Pulmonary artery endothelial cell (primary cell): ENCODE measurements at regions not wholly inside any gene's neighbourhood (a gene's known extent, or its start where the extent isn't known, plus 50 kb on each side); places are given as distances from the start of the nearest gene placed in this dataset.
"Not testable (repeated sequence)": the region's sequence is repeated elsewhere in the genome, so short reads cannot be mapped to it uniquely, and the experiment has no call there.

Experiments used
- DNase-seq: peaks from one replicate; pipeline ENCODE4 v3.0.0-alpha.2; 2011; ENCODE audit warnings: low read depth, low spot score

DNA sequence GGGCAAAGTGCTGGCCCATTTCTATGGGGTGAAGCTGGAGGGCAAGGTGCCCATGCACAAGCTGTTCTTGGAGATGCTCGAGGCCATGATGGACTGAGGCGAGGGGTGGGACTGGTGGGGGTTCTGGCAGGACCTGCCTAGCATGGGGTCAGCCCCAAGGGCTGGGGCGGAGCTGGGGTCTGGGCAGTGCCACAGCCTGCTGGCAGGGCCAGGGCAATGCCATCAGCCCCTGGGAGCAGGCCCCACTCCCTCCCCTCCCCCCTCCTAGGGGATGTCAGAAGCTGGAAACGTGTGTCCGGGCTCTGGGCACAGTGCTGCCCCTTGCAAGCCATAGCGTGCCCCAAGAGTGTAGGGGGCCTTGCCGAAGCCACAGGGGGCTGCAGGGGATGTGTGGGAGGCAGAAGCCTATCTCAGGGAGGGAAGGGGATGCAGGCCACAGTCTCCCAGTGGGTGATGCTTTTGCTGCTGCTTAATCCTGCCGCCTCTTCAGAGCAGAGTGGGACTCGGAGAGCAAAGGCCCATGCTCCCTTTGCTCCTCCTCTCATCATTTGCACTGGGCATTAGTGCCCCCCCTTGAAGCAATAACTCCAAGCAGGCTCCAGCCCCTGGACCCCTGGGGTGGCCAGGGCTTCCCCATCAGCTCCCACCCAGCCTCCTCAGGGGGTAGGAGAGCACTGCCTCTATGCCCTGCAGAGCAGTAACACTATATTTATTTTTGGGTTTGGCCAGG lies 85.2 kb downstream of the MRPL57 start:
- not testable (repeated sequence) for DNase-seq

DNA sequence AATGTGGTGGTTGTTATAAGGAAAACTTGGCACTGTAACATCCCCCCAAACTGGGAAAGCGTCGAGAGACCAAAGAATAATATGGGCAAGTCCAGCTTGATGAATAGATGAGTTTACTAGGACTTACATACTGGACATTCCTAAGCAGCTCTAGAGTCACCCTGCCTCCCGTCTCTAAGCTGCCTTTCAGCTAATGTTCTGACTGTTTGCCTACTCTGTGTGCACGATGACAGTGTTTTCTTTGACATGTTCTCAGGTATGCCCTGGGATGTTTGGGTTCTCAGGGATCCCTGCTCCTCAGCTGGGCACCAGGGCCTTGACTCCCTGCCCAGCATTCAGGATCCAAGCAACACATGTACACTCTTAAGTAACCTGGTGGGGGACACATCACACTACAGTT lies 87.5 kb downstream of the MRPL57 start:
- DNase-seq = not testable (repeated sequence)

DNA sequence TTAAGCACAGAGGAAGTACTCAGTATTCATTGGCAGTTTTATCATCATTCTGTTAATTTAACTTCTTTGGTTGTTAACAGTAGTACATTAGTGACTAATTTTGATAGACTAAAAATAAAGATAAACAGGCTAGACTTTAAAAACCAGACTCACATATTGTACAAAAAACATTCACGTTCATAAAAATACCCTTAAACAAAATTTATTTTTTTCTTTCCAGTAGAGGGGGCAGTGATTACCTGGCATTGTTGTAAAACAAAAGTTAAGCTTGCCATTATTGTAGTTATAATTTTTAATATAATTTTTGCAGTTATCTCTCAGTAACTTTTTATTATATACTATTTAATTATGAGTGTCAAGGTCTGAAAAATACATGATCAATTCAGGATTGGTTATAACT lies 92.0 kb downstream of the MRPL57 start:
- not testable (repeated sequence) for DNase-seq

DNA sequence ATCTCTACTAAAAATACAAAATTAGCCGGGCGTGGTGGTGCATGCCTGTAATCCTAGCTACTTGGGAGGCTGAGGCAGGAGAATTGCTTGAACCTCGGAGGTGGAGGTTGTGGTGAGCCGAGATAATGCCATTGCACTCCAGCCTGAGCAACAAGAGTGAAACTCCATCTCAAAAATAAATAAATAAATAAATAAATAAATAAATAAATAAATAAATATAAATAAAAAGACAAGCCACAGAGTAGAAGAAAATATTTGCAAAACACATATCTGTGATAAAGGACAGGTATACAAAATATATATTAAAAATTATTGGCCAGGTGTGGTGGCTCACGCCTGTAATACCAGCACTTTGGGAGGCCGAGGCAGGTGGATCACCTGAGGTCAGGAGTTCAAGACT lies 96.0 kb downstream of the MRPL57 start:
- not testable (repeated sequence) for DNase-seq

DNA sequence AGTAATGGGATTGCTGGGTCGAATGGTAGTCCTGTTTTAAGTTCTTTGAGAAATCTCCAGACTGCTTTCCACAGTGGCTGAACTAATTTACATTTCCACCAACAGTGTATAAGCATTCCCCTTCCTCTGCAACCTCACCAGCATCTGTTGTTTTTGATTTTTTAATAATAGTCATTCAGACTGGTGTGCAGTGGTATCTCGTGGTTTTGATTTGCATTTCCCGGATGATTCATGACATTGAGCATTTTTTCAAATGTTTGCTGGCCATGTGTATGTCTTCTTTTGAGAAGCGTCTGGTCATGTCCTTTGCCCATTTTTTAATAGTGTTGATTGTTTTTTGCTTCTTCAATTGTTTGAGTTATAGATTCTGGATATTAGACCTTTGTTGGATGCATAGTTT lies 98.0 kb downstream of the MRPL57 start:
- DNase-seq = not testable (repeated sequence)

DNA sequence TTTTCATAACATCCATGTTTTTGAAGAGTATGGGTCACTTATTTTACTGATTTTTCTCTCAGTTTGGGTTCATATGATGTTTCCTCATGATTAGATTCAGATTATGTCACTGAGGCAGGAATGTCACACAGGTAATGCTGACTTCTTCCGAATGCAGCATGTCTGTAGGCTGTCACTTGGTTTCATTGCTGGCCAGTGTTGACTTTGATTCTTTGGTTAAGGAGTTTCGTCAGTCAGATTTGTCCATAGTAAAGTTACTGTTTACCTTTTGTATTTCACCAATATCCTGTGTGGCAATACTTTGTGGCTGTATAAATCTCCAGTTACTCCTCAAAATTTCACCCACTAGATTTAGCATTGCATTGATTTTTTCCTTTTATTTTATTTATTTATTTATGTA lies 105.6 kb downstream of the MRPL57 start:
- DNase-seq = no peak

DNA sequence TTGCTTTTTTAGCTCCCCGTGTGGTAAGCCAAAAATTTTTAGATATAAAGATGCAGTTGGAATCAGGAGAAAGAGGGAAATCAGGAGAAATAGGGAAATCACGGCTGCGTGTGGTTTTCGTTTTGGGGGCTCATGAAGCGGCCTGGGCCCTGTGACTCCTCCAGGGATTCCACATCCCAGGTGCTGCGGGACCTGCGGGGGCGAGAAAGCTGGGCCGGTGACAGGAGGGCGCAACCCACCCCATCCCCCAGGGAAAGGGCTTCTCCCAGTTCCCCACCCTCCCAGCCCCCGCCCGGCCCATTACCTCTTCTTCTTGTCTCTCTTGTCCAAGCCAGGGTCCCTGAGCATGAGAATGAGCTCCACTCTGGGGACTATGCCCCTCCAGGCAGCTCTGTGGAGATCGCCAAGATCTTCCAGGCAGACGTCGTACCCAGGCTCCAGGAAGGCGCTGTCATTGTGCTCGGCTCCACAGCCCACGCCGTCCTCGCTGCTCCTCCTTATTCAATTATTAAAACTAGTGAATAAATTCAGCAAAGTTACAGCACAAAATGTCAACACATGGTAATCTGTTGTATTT lies 111.0 kb downstream of the MRPL57 start:
- DNase-seq = no peak

DNA sequence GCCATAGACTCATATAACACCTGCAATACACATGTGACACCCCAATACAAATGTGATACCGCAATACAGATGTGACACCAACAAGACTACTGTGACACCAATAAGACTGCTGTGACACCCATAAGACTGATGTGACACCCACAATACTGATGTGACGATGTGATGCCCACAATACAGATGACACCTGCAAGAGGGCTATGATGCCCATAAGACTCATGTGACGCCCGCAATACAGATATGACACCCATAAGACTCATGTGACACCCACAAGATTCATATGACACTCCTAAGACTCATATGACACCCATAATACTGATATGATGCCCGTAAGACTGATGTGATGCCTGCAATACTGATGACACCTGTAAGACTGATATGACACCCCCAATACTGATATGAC lies 113.0 kb downstream of the MRPL57 start:
- DNase-seq = no peak

DNA sequence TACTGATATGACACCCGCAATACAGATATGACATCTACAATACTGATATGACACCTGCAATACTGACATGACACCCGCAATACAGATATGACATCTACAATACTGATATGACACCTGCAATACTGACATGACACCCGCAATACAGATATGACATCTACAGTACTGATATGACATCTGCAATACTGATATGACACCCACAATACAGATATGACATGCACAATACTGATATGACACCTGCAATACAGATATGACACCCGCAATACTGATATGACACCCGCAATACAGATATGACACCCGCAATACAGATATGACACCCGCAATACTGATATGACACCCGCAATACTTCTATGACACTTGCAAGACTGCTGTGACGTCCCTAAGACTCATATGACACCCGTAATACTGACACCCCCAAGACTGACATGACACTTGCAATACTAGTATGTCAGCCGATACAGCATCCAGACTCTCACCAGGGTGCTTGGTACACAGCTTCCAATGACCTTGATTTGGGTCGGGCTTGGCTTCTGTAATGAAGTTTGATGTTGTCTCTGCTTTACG lies 114.1 kb downstream of the MRPL57 start:
- DNase-seq = not testable (repeated sequence)

DNA sequence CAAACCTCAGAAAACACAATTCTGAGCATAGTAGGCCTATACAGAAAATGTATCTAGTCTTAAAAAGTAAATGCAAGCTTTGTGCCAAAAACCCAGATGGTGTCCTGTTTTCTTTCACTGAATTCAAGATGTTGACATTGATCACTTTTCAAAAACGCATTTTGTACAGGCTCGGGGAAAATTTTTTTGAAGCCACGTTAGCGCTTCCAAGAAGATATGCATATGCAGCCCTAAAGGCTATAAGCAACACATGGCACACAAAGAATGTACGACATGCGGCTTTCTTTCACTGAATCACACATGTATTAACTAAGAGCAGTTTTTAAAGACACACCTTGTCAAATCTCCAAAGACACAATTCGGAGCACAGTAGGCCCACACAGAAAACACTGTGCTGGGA lies 115.4 kb downstream of the MRPL57 start:
- no peak for DNase-seq

DNA sequence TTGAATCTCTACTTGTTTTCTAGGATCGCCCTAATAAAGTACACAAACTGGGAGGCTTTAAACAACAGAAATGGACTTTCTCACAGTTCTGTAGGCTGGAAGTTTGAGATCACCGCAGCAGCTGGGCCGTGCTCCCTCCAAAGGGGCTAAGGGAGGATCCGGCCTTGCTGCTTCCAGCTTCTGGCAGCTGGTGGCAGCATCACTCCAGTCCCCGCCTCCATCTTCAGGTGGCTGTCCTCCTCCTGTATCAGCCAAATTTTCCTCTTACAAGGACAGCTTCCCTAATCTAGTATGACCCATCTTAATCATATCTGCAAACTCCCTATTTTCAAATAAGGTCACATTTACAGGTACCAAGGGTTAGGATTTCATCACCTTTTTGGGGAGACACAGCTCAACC lies 120.5 kb downstream of the MRPL57 start:
- not testable (repeated sequence) for DNase-seq

DNA sequence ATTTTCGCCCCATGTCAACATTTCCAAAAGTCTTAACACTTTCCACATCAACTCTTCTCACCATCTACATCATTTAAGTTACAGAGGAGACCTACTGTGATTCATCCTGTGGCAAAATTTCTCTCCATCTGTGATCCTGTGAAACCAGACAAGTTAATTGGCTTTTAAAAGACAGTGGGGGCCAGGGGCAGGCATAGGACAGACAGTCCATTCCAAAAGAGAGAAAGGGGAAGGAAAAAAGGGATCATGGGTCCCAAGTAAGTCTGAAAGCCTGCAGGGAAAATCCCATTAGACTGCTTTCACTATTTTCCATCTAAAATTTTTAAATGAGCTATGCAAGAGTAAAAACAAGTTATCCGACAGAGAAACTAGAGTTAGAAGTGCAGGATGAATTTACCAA lies 121.0 kb downstream of the MRPL57 start:
- no peak for DNase-seq

DNA sequence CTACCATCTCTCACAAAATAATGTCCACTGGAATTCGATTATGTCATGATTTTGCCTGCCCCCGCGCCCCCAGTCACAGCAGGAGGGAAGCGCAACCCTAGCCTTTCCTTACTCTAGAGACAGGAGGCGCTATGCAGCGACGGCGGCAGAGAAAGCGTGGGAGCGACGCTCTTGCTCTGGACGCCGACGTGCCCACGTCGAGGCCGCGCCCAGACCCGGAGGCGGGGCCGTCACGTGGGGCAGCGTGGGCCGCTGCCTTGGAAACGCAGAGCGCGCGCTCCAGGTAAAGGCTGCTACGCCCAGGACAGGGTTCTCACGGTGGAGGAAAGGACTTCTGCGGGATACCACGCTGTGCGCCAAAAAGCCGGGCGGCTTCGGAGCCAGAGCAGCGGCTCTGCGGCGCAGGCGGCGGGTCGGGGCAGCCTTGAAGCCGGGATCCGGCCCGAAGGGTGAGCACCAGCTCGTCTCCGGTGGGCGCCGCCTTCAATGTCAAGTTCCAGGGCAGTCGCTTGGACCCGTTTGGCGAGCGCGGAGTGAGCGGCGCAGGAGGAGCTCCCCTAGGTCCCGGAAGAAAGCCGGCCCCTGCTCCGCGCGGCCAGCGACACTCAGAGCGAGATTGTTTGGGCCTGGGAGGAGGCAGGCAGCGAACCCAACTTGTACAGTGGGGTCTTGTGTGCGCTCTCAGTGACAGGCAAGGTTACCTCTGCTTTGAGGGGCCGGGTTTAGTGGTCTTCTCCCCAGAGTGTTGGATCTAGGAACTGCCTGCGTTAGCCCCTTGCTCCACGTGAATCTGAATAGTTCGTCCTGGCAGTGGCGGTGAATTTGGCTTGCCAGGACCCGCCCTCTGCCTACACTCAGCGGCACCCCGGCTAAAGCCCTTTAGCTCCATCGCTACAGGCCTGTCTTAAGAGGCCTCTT lies 121.7 kb downstream of the MRPL57 start:
- peak; percentile 70 for DNase-seq

DNA sequence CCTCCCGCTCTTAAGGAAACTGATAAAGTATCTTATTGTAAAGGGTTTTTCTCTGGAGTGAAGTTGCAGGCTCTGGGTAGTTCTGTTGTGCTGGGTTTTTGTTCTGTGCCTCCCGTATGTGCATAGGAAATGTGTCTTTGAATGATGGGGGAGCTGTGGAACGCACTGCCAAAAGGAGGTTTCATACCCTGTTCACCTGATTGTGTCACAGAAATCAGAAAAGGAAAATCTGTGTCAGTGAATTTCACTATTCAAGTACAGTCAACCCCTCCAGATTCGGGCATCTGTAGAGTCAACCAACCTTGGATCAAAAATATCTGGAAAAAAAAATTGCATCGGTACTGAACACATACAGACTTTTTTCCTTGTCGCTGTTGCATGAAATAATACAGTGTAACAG lies 127.8 kb downstream of the MRPL57 start:
- DNase-seq = no peak

DNA sequence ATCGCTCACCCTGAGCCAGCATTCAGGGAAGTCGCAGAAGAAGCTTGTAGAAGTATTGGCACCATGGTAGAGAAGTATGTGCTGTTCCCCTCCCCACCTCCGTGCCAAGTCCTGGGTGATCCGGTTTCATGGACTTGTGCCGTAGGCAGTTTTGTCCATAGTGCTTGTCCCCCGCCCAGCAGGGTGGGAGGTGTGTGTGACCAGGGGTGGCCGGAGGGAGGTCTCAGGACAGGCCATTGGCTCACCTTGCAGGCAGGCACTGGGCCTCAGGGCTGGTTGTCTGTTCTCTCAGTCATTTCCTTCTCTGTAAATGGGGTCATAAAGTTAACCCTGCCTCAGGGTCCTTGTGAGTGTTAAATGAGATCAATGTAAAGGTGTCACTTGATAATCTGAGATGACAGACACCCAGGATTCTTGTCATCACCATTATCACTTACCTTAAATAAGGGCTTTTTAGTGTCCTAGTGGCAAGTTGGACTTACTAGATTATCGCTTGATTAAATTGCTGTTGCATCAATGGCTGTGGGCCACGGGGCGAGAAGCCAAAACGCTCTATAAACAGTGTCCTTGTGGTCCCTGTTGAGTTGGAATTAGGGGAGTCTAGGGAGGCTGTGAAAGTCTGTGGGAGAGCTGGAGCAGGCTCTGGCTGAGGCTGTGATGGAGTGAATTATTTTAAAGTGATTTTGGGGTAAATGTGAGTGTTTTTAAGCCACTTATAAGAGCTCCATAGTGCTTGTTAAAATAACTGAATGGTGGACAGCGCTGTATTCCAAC lies 130.0 kb downstream of the MRPL57 start:
- not testable (repeated sequence) for DNase-seq

DNA sequence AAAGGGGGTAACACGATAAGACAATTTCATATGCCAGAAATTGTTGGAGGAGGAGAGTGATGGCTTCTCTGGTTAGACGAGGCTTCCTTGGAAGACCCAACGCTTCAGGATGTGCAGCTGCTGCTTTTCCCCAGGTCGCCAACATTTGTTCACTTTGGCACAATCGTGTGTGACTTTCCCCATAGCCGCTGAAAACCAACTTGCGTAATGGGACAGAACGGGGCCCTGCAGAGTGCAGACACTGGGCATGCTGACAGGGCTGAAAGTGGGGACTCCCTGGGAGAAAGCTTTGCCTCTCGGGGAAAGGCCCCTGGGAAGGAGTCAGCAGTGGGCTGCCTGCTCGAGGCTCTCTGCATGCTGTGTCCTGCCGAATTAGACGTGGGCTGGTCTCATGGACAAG lies 130.7 kb downstream of the MRPL57 start:
- DNase-seq = not testable (repeated sequence)

DNA sequence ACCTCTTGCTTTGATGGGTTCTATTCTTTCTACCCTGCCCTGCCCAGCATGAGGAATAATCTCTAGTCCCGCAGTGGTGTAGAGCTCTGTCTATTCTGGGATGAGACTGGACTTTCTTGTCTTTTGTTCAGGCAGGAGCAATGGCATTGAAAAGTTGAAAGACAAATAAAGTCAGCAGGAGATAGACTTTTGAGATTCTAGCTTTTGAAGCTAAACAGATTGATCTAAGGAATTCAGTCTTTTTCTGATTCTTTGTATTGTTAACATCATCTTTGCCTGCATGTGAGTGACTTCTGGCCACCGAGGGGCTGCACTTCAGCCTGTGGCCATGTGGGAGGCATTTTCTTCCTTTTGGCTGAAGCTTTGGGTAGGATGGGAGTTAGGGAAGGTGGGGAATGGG lies 132.4 kb downstream of the MRPL57 start:
- no peak for DNase-seq

DNA sequence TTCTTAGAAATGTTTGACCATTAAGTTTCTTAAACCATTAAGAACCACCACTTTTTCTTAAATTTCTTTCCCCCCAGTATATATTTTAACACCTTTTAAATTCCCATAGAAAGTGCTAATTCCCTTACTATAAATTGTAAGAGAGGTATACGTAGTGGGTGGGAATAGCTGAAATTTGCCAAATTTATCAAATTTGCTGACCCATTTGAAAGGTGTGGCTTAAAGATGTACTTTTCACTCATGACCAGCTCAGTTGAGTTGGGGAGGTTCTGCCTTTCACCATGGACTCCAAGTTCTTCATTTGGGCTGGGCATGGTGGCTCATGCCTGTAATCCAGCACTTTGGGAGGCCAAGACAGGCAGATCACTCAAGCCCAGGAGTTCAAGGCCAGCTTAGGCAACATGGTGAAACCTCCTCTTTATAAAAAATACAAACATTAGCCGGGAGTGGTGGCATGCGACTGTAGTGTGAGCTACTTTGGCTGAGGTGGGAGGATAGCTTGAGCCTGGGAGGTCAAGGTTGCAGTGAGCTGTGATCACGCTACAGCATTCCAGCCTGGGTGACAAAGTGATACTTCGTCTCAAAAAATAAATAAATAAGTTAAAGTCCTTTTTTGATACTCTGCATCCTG lies 133.2 kb downstream of the MRPL57 start:
- no peak for DNase-seq

DNA sequence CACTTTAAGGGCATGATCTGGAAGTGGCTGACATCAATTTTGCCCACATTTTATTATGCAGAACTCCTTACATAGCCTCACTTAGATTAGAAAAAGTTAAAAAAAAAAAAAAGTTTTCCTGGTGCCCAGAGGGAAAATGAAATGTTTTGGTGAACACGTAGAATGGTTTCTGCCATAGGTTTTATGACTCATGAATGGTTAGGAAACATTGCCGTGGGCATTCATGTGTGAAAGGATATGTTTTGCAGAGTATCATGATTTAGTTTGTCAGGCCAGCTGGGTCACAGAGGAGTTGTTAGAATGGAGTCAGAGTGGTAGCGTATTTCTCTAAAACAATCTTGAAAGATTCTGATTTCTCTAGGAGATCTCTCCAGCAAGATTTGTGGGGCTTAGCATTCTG lies 133.8 kb downstream of the MRPL57 start:
- DNase-seq = no peak

DNA sequence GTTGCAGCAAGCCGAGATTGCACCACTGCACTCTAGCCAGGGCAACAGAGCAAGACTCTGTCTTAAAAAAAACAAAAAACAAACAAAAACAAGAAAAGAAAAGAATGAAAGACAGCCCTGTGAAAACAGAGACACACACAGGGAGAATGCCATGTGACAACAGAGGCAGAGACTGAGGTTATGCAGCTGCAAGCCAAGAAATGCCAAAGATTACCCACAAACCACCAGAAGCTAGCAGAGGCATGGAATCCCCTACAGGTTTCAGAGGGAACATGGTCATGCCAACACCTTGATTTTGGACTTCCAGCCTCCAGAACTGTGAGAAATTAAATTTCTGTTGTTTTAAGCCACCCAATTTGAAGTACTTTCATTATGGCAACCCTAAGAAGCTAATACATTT lies 138.5 kb downstream of the MRPL57 start:
- not testable (repeated sequence) for DNase-seq

DNA sequence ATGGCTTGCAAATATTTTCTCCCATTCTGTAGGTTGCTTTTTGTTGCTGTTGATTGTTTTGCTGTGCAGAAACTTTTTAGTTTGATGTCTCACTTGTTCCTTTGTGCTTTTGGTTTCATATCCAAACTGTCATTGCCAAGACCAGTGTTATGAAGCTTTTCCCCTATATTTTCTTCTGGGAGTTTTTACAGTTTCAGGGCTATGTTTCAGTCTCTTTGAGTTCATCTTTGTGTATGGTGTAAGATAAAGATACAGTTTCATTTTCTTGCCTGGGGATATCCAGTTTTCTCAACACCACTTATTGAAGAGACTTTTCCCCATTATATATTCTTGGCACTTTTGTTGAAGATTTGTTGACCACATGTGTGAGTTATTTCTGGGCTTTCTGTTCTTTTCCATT lies 139.9 kb downstream of the MRPL57 start:
- no peak for DNase-seq
